CD14-positive monocyte (primary cell): ENCODE measurements at regions not wholly inside any gene's neighbourhood (a gene's known extent, or its start where the extent isn't known, plus 50 kb on each side); places are given as distances from the start of the nearest gene placed in this dataset.

Experiments
- DNase-seq, 3 donors: peaks; one replicate each; pipeline ENCODE4 v3.0.0-alpha.2; 2011 to 2022
- H2AFZ ChIP-seq: 2 replicates; pipeline ENCODE4 v1.6.0; 2012; ENCODE audit warnings: mild to moderate bottlenecking, low read depth, low read length, inconsistent platforms; ENCODE audit not compliant: insufficient read depth, poor library complexity, severe bottlenecking
- H3K27ac ChIP-seq, 2 donors: 1 replicate in 1 of 2; 2 replicates in 1 of 2; pipeline ENCODE4 v1.5.1; 2012 to 2013; ENCODE audit warnings: low read length in 2 of 2, control low read depth in 1 of 2, inconsistent platforms in 1 of 2, low read depth in 1 of 2, mild to moderate bottlenecking in 1 of 2
- H3K27me3 ChIP-seq, 2 donors: one replicate each; pipeline versions ENCODE4 v1.6.0 to v1.6.1; 2011 to 2013; ENCODE audit warnings: low read length in 2 of 2; ENCODE audit not compliant: control insufficient read depth in 2 of 2, insufficient read depth in 2 of 2
- H3K36me3 ChIP-seq, 2 donors: replicated peaks in 1 of 2; 1 replicate in 1 of 2; 2 replicates in 1 of 2; pipeline versions ENCODE4 v1.5.1 to v1.6.1; 2012 to 2013; ENCODE audit warnings: low read length in 2 of 2, control low read depth in 1 of 2, inconsistent platforms in 1 of 2, mild to moderate bottlenecking in 1 of 2; ENCODE audit not compliant: insufficient read depth in 2 of 2, control insufficient read depth in 1 of 2
- H3K4me1 ChIP-seq, 2 donors: 1 replicate in 1 of 2; 2 replicates in 1 of 2; pipeline versions ENCODE4 v1.5.1 to v1.6.1; 2012 to 2013; ENCODE audit warnings: low read length in 2 of 2, control low read depth in 1 of 2, inconsistent platforms in 1 of 2, mild to moderate bottlenecking in 1 of 2, moderate library complexity in 1 of 2; ENCODE audit not compliant: insufficient read depth in 2 of 2, control insufficient read depth in 1 of 2
- H3K4me2 ChIP-seq: replicated peaks from 2 replicates; pipeline ENCODE3; 2012; ENCODE audit warnings: low read length, moderate library complexity, mild to moderate bottlenecking; ENCODE audit not compliant: poor library complexity, severe bottlenecking; ENCODE audit errors: extremely low read depth
- H3K4me3 ChIP-seq, 3 experiments: fragments of 200-600 bp in 1 of 3; sonication (generic) in 1 of 3; replicated peaks in 1 of 3; 1 replicate in 2 of 3; 2 replicates in 1 of 3; pipeline ENCODE4 v1.5.1; 2011 to 2013; ENCODE audit warnings: low read length in 3 of 3, mild to moderate bottlenecking in 3 of 3, control low read depth in 2 of 3, low read depth in 2 of 3, inconsistent platforms in 1 of 3, moderate library complexity in 1 of 3
- H3K79me2 ChIP-seq: 2 replicates; pipeline ENCODE4 v1.6.0; 2012; ENCODE audit warnings: mild to moderate bottlenecking, control low read depth, inconsistent platforms, low read length, moderate library complexity; ENCODE audit not compliant: insufficient read depth
- H3K9ac ChIP-seq: 2 replicates; pipeline ENCODE4 v1.6.0; 2017; ENCODE audit warnings: low read length, mild to moderate bottlenecking; ENCODE audit not compliant: insufficient read depth, poor library complexity, severe bottlenecking
- H3K9me3 ChIP-seq, 2 donors: replicated peaks in 1 of 2; 1 replicate in 1 of 2; 2 replicates in 1 of 2; pipeline versions ENCODE4 v1.5.1 to v1.6.1; 2012 to 2013; ENCODE audit warnings: low read length in 2 of 2, control low read depth in 1 of 2; ENCODE audit not compliant: control insufficient read depth in 1 of 2, insufficient read depth in 1 of 2
- H4K20me1 ChIP-seq: 2 replicates; pipeline ENCODE4 v1.6.0; 2012; ENCODE audit warnings: mild to moderate bottlenecking, low read length, control low read depth, moderate library complexity; ENCODE audit not compliant: insufficient read depth
- H3K27ac Mint-ChIP-seq, 7 donors: one replicate each; pipeline ENCODE4 v1.8.0; 2020; ENCODE audit warnings: mild to moderate bottlenecking in 7 of 7, mixed read lengths in 7 of 7, moderate library complexity in 6 of 7, inconsistent platforms in 2 of 7
- H3K27me3 Mint-ChIP-seq, 3 donors: one replicate each; pipeline ENCODE4 v1.8.0; 2021 to 2022; ENCODE audit warnings: low read depth in 3 of 3, mild to moderate bottlenecking in 3 of 3, mixed read lengths in 3 of 3, moderate library complexity in 3 of 3, inconsistent platforms in 1 of 3
- H3K36me3 Mint-ChIP-seq, 2 donors: one replicate each; pipeline ENCODE4 v1.8.0; 2020; ENCODE audit warnings: mixed read lengths in 2 of 2, inconsistent platforms in 1 of 2, mild to moderate bottlenecking in 1 of 2
- H3K4me1 Mint-ChIP-seq: one replicate; pipeline ENCODE4 v1.8.0; 2020; ENCODE audit warnings: mild to moderate bottlenecking, mixed read lengths
- H3K4me3 Mint-ChIP-seq, 2 donors: one replicate each; pipeline ENCODE4 v1.8.0; 2020; ENCODE audit warnings: mild to moderate bottlenecking in 2 of 2, mixed read lengths in 2 of 2, moderate library complexity in 1 of 2
- H3K9me3 Mint-ChIP-seq, 7 donors: one replicate each; pipeline ENCODE4 v1.8.0; 2020 to 2022; ENCODE audit warnings: mixed read lengths in 7 of 7, mild to moderate bottlenecking in 6 of 7, moderate library complexity in 6 of 7, inconsistent platforms in 2 of 7
- WGBS: methylation state at CpG from one replicate; pipeline ENCODE4 v1.1.5; 2013; ENCODE audit warnings: missing lambda C conversion rate; ENCODE audit not compliant: insufficient coverage; 5-methylcytosine and 5-hydroxymethylcytosine counted together
- intact Hi-C, 2 donors: fragments of 100-400 bp; cut with micrococcal nuclease; formaldehyde crosslinking; loops; one replicate each; pipeline versions ENCODE4 v1.15.0 to v1.15.1; 2023
- TF ChIP-seq, protein P1 (sequence below): fragments of 200-600 bp; IDR thresholded peaks from one replicate; pipeline ENCODE4 v1.8.0; 2022; ENCODE audit warnings: antibody characterized with exemption, mild to moderate bottlenecking

DNA sequence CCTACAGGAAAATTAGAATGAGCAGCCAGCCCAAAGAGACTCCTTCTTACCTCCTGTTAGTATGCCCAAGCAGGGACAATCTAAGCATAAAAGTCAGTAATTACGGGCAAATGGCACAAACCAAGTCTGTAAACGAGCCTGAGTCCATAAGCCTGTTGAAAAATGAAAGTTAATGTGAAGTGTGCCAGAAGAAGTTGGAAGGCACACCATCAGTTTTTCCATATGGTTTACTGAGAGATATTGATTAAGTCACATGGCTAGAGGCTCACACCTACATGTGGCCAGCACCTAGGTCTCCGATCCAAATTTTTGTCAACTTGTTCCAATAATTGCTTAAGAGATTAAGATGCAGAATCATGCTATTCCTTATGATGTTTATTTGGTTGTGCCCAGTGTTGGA, 242.4 kb upstream of the CSF3R start:
- Histone ChIP-seq H2AFZ (no peak overlapping the region), H3K27ac (no peak overlapping the region), H3K4me2 (no peak overlapping the region), H3K79me2 (no peaks in the 10 kb centered on the region), H4K20me1 (no peaks in the 10 kb centered on the region), H3K4me1 (no peaks in the 10 kb centered on the region), H3K9me3 (no peaks in the 10 kb centered on the region), H3K27me3 (peaks cover 0 to 4% of the 10 kb centered on the region in 2 donors), H3K9ac (no peak overlapping the region), H3K4me3 (no peak overlapping the region), H3K36me3 (no peaks in the 10 kb centered on the region)
- H3K4me1 Mint-ChIP-seq, result no peaks in the 10 kb centered on the region
- TF ChIP-seq, protein P1, sequence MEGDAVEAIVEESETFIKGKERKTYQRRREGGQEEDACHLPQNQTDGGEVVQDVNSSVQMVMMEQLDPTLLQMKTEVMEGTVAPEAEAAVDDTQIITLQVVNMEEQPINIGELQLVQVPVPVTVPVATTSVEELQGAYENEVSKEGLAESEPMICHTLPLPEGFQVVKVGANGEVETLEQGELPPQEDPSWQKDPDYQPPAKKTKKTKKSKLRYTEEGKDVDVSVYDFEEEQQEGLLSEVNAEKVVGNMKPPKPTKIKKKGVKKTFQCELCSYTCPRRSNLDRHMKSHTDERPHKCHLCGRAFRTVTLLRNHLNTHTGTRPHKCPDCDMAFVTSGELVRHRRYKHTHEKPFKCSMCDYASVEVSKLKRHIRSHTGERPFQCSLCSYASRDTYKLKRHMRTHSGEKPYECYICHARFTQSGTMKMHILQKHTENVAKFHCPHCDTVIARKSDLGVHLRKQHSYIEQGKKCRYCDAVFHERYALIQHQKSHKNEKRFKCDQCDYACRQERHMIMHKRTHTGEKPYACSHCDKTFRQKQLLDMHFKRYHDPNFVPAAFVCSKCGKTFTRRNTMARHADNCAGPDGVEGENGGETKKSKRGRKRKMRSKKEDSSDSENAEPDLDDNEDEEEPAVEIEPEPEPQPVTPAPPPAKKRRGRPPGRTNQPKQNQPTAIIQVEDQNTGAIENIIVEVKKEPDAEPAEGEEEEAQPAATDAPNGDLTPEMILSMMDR, result no peak
- peaks cover 21 to 32% (median 29%) of the 10 kb centered on the region in 3 donors for H3K27me3 Mint-ChIP-seq
- no peak overlapping the region for H3K4me3 Mint-ChIP-seq
- 95% methylated on average over 3 of the region's 3 CpGs for WGBS
- no peaks in the 10 kb centered on the region for H3K9me3 Mint-ChIP-seq
- intact Hi-C loops, result no loop called here
- DNase-seq, result no peak
- no peak overlapping the region for H3K27ac Mint-ChIP-seq
- no peaks in the 10 kb centered on the region for H3K36me3 Mint-ChIP-seq

DNA sequence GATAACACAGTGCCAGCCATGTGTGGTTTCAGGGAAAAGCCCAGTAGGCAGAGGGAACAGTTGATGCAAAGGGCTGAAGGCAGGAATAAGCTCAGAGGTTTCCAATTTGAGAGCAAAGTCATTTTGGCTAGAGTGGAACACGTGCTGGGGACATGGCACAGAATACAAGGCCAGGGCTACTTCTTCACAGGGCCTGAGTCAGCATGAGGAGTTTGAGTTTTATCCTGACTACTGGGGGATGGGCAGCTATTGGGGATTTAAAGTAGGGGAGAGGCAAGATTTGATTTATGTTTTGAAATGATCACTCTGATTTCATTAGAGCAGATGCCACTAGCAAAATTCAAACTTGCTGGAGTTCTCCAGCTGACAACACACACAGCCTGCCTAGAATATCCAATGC, 241.1 kb upstream of the CSF3R start:
- TF ChIP-seq, protein P1, result no peak
- Mint-ChIP-seq H3K4me3 (no peak overlapping the region), H3K9me3 (peaks cover 0 to 3% (median 0%) of the 10 kb centered on the region in 7 donors), H3K27ac (no peak overlapping the region), H3K4me1 (no peaks in the 10 kb centered on the region), H3K36me3 (no peaks in the 10 kb centered on the region), H3K27me3 (peaks cover 15 to 27% (median 24%) of the 10 kb centered on the region in 3 donors)
- 64% methylated on average over 1 of the region's 1 CpG for WGBS
- Histone ChIP-seq H3K9ac (no peak overlapping the region), H3K27ac (no peak overlapping the region), H3K9me3 (no peaks in the 10 kb centered on the region), H3K4me2 (no peak overlapping the region), H4K20me1 (no peaks in the 10 kb centered on the region), H2AFZ (no peak overlapping the region), H3K27me3 (no peaks in the 10 kb centered on the region), H3K36me3 (no peaks in the 10 kb centered on the region), H3K79me2 (no peaks in the 10 kb centered on the region), H3K4me1 (no peaks in the 10 kb centered on the region), H3K4me3 (no peak overlapping the region)
- no peak for DNase-seq
- intact Hi-C loops, result no loop called here
